GM18867 (cell line): ENCODE measurements at regions not wholly inside any gene's neighbourhood (a gene's known extent, or its start where the extent isn't known, plus 50 kb on each side); places are given as distances from the start of the nearest gene placed in this dataset.

Source experiments
- ATAC-seq: cut with Tn5 transposase; IDR thresholded peaks from one replicate; pipeline ENCODE4 v1.9.1; 2021; ENCODE audit warnings: mild to moderate bottlenecking, moderate library complexity; ENCODE audit not compliant: unreplicated experiment

DNA sequence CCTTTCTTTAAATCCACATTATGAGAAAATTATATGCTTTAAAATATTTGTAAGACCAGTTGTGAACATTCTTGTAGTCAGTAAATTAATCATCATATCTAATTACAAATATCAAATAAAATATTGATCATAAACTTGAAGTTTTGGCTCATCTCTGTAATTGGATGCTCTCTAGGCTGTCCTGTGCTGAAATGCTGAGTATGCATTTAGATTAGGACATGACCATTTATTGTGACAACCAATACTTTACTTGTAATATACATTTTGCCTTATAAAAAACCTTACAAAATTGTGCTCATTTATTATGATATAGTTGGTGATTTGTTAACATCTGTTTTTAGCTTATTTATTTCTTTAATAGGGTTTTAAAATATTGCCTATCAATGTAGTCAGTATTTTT is 116.1 kb upstream of the DOCK10 start:
- no peak for ATAC-seq

DNA sequence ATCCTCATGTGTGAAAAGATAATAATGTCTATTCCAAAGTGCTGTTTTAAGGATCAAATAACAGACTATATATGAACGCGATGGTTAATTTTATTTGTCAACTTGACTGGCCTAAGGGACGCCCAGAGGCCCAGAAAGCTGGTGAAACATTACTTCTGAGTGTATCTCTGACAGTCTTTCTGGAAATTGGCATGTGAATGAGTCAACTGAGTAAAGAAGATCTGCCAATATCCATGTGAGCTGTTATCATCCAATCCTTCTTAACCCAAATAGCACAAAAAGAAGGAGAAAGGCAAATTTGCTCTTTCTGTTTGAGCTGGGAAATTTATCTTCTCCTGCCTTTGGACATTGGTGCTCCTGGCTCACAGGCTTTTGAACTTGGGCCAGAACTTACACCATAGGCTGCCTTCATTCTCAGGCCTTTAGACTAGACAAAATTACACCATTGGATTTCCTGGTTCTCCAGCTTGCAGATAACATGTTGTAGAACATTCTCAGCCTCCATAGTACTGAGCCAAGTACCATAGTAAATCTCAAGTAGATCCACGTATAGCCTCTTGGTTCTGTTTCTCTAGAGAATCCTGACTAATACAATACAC is 114.7 kb upstream of the DOCK10 start:
- no peak for ATAC-seq

DNA sequence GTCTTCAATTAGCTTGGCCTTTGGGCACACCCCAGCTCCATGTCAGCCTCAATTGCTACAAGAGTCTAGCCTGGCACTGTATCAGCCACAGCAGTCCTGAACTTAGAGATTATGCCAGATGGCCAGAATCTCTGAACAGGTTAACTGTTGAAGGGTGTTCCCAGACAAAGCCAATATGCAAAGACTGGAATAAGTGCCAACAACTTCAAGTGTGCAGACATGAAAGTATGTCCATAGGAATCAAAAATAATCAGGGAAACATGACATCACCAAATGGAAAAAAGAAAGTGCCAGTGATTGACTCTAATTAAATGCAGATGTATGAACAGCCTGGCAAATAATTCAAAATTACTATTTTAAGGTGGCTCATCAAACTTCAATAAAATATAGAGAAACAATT is 98.5 kb upstream of the DOCK10 start:
- no peak for ATAC-seq

DNA sequence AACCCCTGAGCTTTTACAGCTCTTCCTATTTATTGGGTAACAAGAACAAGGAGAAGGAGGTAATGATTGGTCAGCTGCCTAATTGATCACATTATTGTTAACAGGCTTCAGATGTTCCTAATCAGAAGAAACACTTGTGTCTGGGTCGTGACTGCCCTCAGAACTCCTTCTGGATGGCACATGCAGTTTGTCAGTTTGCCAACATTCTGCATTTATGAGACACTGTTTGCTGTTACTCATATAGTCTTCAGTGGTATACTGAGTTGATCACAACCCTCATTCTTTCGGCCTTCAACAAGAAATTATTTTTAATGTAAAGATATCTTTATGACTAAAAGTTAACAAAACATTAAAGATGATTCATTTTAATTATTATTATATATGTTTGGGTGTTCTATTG is 95.7 kb upstream of the DOCK10 start:
- no peak for ATAC-seq

DNA sequence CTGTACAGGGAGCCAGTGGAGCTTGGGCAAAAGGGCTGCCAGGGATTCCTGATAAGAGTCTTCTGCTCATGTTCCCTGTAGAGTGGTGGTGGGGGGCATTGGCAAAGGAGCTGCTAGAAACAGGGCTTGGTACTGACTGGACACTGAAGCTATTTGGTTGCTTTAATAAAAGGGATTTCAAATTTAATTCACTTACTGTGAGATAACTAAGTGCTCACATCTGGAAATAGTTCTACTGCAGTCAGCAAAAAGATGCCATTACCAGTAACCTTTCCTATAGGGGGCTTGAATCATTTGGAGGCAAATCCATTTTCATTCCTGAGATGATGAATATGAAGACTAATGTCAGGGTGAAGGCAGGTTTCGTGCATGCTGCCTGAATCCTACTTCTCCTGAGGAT is 94.3 kb upstream of the DOCK10 start:
- no peak for ATAC-seq

DNA sequence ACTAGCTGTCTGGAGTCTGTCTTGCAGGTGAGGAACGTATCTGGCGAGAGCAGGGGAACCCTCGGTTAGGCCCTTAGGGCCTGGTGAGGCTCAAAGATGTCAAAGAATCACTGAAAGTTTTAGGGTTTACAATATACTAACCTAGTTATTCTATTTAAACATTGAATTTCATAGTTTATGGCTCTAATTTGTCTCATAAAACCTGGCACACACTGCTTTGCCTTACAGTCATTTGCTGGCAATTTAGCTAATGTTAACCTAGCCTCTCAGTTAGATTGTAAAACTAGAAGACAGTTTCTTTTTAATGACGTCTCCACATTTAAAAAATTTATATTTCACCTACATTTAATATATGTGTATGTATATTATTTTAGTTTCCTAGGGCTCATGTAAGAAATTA is 89.6 kb upstream of the DOCK10 start:
- no peak for ATAC-seq

DNA sequence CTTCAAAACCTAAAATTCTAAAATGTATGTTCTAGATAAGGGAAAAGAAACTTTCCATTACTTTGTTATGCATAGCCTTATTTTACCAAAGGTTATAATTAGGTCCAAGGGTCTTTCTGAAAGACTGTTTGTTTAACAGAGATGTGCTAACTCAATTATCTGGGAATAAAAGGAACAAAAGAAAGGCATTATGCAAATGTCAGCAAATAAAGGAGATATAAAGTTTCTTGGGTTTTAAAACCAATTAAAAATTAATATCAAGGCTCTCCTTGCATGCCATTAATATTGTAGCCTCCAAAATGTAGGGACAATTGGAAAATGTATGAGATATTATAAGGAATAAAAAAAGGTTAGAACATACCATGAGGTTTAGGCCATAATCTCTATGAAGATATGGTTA is 87.8 kb upstream of the DOCK10 start:
- no peak for ATAC-seq

DNA sequence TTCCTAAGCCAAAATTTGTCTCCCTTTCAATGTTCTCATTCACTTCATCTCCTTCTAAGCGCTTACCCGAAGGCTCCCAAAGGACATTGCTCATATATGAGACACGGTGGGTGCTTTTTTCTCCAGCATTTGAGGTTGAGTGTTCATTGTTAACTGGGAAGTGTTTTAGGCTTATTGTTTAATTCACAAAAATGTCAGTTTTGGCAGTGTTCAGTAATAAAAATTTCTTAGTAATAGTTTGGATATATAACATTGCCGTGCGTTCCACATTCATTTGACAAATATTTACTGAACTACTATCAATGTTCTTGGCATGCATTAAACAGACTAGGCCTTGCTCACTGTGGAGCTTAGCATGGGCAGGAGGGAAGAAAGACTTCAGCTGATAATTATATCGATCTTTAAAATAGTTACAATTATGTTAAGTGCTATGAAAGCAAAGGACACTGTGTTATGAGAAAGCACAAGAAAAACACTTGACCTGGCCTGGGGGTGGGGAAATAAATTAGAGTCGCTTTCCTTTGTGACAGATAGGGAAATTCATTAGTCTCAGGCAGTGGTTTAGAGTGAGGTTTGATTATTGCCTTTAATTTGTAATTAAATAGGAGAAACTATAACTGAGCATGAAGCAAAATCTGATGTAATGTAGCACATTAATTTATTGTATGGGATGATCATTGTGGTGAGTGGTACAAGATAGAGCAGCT is 82.2 kb upstream of the DOCK10 start:
- ATAC-seq: no peak

DNA sequence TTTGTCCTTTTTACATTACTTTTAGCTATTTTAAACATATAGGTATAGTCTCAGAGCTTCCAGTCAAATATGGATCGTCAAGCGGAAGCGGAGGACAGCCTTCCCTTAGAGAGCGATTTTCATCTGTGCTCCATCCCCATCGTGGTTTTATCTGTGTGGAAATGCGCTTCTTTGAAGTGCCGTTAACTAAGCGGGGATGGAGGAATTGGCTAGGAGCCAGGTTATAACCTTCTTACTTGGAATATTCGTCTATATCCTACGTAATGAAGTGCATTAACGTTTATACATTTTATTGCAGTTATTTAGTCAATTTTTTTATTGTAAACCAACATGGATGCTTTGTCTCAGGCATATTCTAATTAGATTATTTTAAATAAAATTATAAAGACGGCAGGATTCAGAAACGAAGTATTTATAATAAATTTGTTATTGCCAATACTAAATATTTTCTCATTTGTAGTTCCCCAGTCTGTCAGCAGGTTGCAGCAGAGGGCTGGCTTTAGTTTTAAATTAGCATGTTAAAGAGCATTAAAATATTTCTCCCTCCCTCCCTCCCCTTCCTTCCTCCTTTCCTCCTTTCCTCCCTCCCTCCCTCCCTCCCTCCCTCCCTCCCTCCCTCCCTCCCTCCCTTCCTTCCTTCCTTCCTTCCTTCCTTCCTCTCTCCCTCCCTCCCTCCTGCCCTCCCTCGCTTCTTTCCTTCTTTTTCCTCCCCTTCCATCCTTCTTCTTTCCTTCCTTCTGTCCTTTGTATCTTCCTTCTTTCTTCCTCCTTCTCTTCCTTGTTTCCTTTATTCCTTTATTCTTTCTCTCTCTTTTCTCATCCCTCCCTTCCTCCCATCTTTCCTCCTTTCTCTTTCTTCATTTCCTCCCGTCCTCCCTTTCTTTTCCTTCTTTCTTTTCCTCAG is 80.6 kb upstream of the DOCK10 start:
- no peak for ATAC-seq

DNA sequence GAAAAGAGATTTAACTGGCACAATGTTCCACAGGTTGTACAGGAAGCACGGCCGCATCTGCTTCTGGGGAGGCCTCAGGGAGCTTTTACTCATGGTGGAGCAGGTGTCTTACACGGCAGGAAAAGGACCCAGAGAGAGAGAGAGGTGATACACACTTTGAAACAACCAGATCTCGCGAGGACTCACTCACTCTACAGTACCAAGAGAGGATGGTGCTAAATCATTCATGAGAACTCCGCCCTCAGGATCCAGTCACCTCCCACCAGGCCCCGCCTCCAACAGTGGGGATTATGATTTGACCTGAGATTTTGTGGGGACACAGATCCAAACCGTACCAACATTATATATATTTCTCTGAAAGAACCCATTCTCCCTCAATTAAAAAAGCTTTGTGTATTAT is 79.7 kb upstream of the DOCK10 start:
- no peak for ATAC-seq

DNA sequence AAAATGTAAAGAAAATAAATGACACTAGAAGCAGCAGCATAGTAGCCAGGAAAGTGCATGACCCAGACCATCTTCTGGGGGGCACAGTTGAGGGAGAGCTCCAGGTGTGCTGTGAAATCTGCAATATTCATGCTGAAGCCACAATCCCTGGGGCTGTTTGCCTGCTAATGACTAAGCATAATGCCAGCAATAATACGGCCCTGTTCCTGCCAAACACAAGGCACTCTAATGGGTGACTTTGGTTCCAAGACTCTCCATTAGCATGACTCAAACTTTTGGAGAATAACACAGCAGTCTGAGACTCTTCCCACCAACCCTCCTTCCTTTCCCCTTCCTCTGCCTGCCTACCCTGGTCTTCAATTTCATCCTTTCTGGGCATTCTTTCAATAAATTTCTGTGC is 77.9 kb upstream of the DOCK10 start:
- no peak for ATAC-seq

DNA sequence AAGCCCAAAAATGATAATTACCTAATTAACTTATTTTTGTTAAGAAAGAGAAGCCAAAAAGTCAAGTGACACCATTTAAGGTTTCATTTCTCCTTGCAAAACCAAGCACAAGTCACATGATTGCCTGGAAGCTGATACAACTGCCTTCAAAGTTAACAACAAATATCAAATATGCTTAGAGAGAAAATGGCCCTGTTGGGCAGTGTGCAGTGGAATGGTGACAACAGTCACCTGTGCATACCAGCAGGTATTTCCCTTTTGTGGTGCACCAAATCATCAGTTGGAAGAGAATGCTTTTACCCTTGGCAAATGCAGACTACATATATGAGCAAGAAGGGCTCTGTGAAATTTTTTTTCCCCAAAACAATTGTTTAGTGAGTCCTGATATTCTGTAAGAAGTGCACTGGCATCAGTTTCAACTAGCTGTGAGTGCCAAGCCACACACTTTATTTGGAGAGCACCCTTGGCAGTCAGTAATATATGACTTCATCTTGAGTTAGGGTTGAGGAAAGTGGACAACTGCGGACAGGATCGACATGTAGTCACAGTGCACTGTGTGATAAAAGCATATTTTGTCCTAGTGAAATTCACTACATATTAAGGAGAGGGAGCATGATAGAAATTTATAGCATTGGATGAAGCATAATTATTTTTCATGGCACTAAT is 74.9 kb upstream of the DOCK10 start:
- no peak for ATAC-seq

DNA sequence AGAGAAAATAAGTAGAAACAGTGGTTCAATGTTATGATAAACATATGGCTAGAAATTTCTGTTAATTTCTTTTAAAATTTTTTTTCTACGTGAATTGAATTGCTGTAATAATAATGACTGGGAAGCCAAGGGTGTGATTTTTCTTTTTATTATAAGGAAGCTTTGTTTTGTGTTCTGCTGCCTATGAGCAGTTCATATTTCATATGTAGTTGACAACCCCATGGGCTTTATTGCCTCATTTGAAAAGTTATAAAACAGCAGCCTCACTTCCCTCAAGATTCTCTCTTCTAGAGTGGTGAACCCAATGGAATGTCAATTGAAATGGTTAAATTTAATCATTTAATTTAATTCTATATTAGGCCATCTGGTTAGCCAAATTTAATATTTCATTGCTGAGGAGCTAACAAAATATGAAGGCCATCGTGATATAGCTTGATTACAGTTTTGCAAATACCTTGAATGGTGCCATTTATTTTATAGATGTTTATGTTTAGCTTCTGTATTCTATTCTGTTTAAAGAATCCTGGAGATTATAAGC is 72.6 kb upstream of the DOCK10 start:
- no peak for ATAC-seq

DNA sequence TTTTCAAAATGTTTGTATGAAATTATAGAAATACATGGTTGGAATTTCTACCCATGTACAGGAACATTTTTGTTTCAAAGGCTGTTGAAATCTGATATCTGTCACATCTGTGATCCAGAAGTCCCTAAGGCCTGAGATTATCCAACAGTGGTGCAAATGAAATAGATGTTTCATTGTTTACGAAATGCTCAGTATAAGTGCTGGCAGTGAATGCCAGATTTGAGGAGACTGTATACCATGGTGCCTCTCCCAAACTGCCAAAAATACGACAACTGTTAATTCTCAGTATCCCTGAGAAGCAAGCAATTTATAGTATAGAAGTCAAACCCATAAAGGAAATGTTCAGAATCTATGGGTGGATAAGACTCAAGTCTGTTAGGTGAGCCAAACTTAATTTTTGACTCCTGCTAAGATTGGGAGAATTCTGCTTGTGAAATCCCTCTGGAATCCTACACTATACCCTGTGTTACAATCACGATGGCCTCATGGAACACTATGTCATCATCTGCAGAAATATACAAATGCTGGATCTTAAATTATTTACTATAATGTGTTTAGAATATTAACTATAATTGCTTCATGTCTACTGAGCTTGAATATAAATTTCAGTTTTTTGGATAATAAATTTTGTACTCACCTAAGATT is 71.2 kb upstream of the DOCK10 start:
- ATAC-seq: no peak

DNA sequence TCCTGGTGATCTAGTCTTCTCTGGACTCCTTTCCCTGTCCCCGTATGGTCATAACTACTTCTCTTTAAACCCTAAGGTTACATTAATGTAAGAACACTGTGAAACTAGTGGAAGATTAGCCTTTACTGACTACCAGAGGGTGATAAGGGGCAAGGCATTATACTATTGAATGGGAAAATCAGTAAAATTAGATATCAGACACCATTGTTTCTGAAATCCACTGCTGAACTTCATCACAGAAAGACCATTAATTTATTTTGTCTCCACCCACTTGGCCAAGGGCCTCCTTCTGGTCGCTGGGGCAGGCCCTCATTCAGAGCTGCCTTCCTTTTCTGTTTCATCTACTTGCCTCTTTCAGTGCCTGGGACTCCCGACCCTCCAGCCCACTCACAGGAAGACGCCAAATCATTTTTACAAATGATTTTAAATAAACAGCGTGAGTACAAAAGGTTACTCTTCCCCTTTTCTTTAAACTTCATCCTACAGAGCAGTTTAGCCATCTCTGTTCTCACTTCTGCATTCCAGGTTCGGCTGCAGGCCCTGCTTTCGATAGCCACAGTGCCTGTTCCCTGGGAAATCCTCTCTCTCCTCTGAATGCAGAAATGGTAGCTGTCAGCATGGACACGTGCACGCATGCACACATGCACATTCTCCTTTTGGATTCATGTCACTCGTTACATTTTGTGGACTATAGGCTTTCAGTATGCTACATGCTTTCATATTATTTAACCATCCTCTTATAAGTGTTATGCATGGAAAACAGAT is 70.3 kb upstream of the DOCK10 start:
- peak; percentile 54 for ATAC-seq

DNA sequence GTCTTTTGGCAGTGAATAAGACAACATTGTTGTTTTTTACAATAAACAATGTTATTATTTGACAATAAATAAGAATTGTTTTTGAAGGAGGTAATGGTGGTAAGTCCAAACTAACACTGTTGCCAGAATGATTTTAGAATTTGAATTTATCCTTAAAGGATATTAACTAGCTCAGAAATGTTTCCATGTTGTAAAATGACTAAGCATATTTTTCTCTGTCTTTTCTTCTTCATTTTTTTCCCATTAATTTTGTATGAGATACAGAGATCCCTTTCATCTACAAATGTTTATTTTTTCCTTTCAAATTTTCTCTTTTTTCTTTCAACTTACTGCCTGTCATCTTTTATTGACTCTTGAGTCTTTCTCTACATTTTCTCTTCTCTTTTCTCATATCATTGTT is 66.5 kb upstream of the DOCK10 start:
- ATAC-seq: no peak

DNA sequence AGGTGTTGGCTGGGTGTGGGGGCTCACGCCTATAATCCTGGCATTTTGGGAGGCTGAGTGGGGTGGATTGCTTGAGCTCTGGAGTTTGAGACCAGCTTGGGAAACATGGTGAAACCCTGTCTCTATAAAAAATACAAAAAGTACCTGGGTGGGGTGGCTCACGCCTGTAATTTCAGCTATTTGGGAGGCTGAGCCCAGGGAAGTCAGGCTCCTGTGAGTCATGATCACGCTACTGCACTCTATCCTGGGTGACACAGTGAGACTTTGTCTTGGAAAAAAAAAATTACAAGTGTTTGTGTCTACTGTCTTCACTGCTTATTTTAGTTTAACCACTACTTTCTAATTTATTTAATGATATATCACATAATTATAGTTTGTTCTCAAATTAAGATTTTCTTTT is 62.7 kb upstream of the DOCK10 start:
- no peak for ATAC-seq

DNA sequence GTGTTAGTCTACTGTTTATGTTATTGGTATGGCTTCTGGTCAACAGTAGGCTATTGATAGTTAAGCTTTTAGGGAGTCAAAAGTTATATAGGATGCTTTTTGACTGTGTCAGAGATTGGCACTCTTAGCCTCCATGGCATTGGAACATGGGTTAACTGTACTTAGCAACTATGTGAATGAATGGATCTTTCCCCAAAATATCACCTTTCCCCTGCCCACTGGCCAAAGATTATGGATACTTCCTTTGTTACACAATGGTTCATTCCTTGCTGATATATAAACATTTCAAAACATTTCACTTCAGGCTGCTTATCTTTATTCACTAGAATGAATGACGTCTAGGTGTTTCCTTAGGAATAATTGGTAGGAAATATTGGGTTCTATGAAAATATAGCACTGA is 62.1 kb upstream of the DOCK10 start:
- no peak for ATAC-seq

DNA sequence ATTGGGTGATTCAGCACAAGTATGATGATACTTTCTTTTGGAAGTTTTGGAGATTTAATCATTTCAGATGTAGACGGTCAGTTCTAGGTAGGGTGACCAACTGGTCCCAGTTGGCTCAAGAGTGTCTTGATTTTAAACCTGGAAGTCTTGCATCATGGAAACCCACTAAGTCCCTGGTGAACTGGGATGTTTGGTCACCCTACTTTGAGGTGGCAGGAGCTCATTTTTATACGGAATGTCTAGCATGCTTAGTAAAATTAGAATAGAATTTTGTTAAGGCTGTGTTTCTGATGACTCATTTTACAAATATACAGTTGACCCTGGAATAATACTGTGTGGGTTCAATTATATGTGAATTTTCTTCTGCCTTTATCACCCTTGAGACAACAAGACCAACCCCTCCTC is 61.5 kb upstream of the DOCK10 start:
- no peak for ATAC-seq

DNA sequence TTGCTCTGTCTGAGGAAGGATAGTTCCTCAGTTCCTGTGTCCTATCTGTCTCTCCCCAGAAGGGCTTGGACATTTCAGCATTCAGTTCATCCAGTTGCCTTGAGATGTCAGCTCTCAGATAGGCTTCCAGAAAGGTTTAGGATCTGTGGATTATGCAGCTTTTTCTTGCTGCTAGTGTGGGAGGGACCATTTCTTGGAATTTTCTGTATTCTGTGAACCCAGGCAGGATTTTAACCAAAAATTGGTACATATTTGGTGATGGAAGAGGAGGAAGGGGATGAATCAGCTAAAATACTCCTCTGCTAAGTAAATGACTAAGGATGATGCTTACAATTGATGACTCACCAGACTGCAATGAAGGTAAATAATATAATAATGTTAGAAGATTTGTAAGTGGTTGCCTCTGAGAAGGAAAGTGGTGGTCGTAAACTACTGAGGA is 58.6 kb upstream of the DOCK10 start:
- ATAC-seq: no peak
